Psoas muscle (tissue), 7 donors: ENCODE measurements at regions not wholly inside any gene's neighbourhood (a gene's known extent, or its start where the extent isn't known, plus 50 kb on each side); places are given as distances from the start of the nearest gene placed in this dataset.

Experiments
- ATAC-seq, 4 donors: fragments of 200-7000 bp; cut with Tn5 transposase; one replicate each; pipeline ENCODE4 v1.9.1; 2020; ENCODE audit warnings: moderate library complexity in 3 of 4, mild to moderate bottlenecking in 2 of 4
- DNase-seq, 2 donors: peaks; one replicate each; pipeline ENCODE4 v3.0.0-alpha.2; 2020
- H3K27ac ChIP-seq: fragments of 200-600 bp; one replicate; pipeline ENCODE4 v1.8.0; 2022
- H3K27me3 ChIP-seq, 3 donors: fragments of 200-600 bp in 1 of 3; one replicate each; pipeline versions ENCODE4 v1.6.1 to v1.8.0; 2013 to 2022; ENCODE audit warnings: low read length in 2 of 3, mild to moderate bottlenecking in 2 of 3, moderate library complexity in 1 of 3; ENCODE audit not compliant: insufficient read depth in 3 of 3
- H3K36me3 ChIP-seq, 2 donors: fragments of 200-600 bp in 1 of 2; one replicate each; pipeline versions ENCODE4 v1.6.1 to v1.8.0; 2013 to 2022; ENCODE audit warnings: low read depth in 1 of 2, mild to moderate bottlenecking in 1 of 2, moderate library complexity in 1 of 2; ENCODE audit not compliant: insufficient read depth in 1 of 2
- H3K4me1 ChIP-seq: fragments of 200-600 bp; one replicate; pipeline ENCODE4 v1.8.0; 2022
- H3K4me3 ChIP-seq: fragments of 200-600 bp; one replicate; pipeline ENCODE4 v1.8.0; 2022; ENCODE audit warnings: mild to moderate bottlenecking
- H3K9me3 ChIP-seq: fragments of 200-600 bp; one replicate; pipeline ENCODE4 v1.8.0; 2022
- WGBS, 3 donors: extraction: QIAGEN DNeasy Blood & Tissue Kit; methylation state at CpG; one replicate each; pipeline versions ENCODE4 v1.1.6 to v1.1.7; 2013; 5-methylcytosine and 5-hydroxymethylcytosine counted together
- intact Hi-C, 2 donors: fragments of 100-400 bp; cut with DNase I; formaldehyde crosslinking; loops; one replicate each; pipeline versions ENCODE4 v1.11.0 to v1.14.2; 2022
- TF ChIP-seq, protein P1 (sequence below): fragments of 200-600 bp; IDR thresholded peaks from one replicate; pipeline ENCODE4 v1.8.0; 2022; ENCODE audit warnings: antibody characterized with exemption
- donor health status: healthy with polysubstance abuse.
- donor health status: DM: no; HTN: no; CAD: no; lungs with moderate emphysema.
- donor health status: Bipolar disorder and iron deficiency.
- donor health status: healthy.
- donor health status: DM: yes; HTN: yes; CAD: no.
- donor health status: DM: no; HTN: no; CAD: no.
- donor health status: DM: yes; HTN: yes; CAD: no.

DNA sequence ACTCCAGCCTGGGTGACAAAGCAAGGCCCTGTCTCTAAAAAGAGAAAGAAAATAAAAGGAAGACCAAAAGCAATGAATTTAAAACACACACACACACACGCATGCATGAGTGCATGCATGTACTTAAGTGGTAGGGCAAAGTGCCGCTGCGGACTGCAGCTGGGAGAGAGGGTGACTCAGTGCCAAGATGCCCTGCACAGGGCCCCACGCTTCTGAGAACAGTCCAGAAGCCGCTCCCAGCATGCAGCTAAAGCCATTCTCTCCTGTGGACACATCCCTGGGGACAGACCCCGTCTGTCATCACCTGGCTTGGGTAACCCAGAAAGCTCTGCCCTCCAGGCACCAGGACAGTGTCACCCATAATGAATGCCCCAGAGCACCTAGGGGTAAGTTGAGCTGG, 61.0 kb upstream of the MYL10 start:
- no peak overlapping the region for H3K27ac ChIP-seq
- H3K27me3 ChIP-seq, result no peaks in the 10 kb centered on the region
- 83 to 86% (median 84%) methylated on average over 6 of the region's 6 CpGs for whole genome bisulfite sequencing, 3 donors
- H3K4me1 ChIP-seq, result no peaks in the 10 kb centered on the region
- DNase-seq, result no peak
- intact Hi-C loops, result no loop called here
- TF ChIP-seq, protein P1, sequence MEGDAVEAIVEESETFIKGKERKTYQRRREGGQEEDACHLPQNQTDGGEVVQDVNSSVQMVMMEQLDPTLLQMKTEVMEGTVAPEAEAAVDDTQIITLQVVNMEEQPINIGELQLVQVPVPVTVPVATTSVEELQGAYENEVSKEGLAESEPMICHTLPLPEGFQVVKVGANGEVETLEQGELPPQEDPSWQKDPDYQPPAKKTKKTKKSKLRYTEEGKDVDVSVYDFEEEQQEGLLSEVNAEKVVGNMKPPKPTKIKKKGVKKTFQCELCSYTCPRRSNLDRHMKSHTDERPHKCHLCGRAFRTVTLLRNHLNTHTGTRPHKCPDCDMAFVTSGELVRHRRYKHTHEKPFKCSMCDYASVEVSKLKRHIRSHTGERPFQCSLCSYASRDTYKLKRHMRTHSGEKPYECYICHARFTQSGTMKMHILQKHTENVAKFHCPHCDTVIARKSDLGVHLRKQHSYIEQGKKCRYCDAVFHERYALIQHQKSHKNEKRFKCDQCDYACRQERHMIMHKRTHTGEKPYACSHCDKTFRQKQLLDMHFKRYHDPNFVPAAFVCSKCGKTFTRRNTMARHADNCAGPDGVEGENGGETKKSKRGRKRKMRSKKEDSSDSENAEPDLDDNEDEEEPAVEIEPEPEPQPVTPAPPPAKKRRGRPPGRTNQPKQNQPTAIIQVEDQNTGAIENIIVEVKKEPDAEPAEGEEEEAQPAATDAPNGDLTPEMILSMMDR, result no peak
- H3K9me3 ChIP-seq, result no peaks in the 10 kb centered on the region
- no peaks in the 10 kb centered on the region for H3K36me3 ChIP-seq
- H3K4me3 ChIP-seq, result no peak overlapping the region
- no peak for ATAC-seq

DNA sequence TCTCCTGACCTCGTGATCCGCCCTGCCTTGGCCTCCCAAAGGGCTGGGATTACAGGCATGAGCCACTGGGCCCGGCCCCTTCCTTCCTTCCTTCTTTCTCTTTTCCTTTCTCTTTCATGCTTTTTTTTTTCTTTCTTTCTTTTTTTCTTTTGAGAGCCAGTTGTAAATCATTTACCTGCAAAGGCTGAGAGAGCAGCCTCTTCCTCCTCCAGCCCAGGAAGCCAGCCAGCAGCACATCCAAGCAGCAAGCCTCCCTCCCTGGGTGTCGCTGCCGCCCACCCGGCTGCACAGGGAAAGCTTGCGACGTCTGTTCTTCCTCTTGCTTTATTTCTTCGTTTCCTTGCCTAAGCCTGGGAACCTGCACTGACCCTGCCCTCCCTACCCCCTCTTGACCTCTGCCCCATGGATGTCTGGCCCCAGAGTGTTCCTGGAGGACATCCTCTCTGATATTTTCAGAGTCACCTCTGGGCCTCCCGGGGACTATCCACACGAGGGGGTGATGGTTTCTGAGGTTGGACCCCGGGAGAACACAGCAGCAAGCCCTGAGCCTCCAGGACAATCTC, 62.8 kb upstream of the MYL10 start:
- H3K27ac ChIP-seq, result no peak overlapping the region
- TF ChIP-seq, protein P1, result no peak
- H3K27me3 ChIP-seq, result no peaks in the 10 kb centered on the region
- intact Hi-C loops, result no loop called here
- no peaks in the 10 kb centered on the region for H3K4me1 ChIP-seq
- H3K36me3 ChIP-seq, result no peaks in the 10 kb centered on the region
- no peak overlapping the region for H3K4me3 ChIP-seq
- no peaks in the 10 kb centered on the region for H3K9me3 ChIP-seq
- 58 to 67% (median 61%) methylated on average over 12 of the region's 12 CpGs for WGBS, 3 donors
- DNase-seq, result no peak
- ATAC-seq, result no peak

DNA sequence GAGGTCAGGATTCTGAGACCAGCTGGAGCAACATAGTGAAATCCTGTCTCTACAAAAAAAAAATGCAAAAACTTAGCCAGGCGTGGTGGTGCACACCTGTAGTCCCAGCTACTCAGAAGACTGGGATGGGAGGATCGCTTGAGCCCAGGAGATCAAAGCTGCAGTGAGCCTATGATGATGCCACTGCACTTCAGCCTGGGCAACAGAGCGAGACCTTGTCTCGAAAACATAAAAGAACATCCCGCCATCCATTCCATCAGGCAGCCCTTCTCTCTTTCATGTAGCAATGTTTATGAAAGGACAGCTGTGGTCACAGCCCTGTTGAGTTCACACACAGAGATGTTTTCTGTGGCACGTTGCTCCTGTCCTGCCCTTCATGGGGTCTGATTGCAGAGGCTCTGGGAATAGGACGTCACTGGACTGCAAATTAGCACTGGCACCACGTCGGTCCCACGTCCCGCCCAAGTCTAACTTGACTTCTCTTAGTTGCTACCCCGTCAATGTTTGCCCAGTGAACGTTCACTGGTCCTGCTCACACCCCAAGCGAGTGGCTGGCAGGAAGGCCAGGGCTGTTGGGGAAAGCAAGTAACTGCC, 64.5 kb upstream of the MYL10 start:
- WGBS, 3 donors, result 74 to 82% (median 76%) methylated on average over 14 of the region's 14 CpGs
- no peaks in the 10 kb centered on the region for H3K4me1 ChIP-seq
- no peak overlapping the region for H3K27ac ChIP-seq
- intact Hi-C loops, result no loop called here
- no peaks in the 10 kb centered on the region for H3K27me3 ChIP-seq
- no peaks in the 10 kb centered on the region for H3K9me3 ChIP-seq
- TF ChIP-seq, protein P1, result no peak
- DNase-seq (no peak), ATAC-seq (no peak)
- H3K36me3 ChIP-seq, result no peaks in the 10 kb centered on the region
- no peak overlapping the region for H3K4me3 ChIP-seq

DNA sequence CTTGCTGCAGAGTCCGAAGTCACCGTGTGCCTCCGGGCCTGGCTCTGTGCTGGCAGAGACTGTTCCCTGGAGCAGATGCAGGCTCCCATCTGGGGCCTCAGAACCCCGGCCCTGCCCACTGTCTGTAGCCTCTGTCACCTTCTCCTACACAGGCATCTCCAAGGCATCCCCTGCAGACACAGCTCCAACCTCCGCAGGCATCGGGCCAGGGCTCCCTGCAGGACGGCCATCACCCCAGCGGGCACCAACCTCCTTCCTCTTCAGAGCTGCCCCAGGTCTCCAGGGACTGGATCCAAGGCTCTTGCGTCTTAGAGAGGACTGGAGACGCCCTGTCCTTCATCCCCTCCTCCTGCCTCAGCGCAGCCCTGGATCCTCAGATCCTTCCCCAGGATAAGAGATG, 69.9 kb upstream of the MYL10 start:
- H3K27ac ChIP-seq, result no peak overlapping the region
- TF ChIP-seq, protein P1, result no peak
- H3K27me3 ChIP-seq, result peaks cover 0 to 5% (median 0%) of the 10 kb centered on the region in 3 donors
- H3K9me3 ChIP-seq, result no peaks in the 10 kb centered on the region
- H3K4me3 ChIP-seq, result no peak overlapping the region
- no peaks in the 10 kb centered on the region for H3K36me3 ChIP-seq
- H3K4me1 ChIP-seq, result no peaks in the 10 kb centered on the region
- DNase-seq, result no peak
- intact Hi-C loops, result no loop called here
- WGBS, 3 donors, result 66 to 79% (median 71%) methylated on average over 11 of the region's 11 CpGs
- no peak for ATAC-seq

DNA sequence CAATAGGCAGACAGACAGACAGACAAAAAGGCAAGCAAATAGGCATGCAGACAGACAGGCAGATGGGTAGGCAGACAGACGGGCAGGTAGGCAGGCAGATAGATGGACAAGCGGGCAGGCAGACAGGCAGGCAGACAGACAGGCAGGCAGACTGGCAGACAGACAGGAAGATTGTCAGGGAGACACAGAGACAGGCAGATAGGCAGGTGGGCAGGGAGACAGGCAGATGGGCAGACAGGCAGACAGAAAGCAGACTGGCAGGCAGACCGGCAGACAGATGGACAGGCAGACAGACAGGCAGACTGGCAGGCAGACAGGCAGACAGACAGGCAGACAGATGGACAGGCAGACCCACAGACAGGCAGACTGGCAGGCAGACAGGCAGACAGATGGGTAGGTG, 70.3 kb upstream of the MYL10 start:
- WGBS, 3 donors, result 89 to 91% (median 90%) methylated on average over 3 of the region's 3 CpGs
- Histone ChIP-seq H3K4me3 (no peak overlapping the region), H3K27me3 (peaks cover 0 to 5% (median 0%) of the 10 kb centered on the region in 3 donors), H3K36me3 (no peaks in the 10 kb centered on the region), H3K4me1 (no peaks in the 10 kb centered on the region), H3K9me3 (no peaks in the 10 kb centered on the region), H3K27ac (no peak overlapping the region)
- TF ChIP-seq, protein P1, result no peak
- intact Hi-C loops, result no loop called here
- ATAC-seq (no peak), DNase-seq (no peak)
